GM12878 (cell line): ENCODE measurements at regions not wholly inside any gene's neighbourhood (a gene's known extent, or its start where the extent isn't known, plus 50 kb on each side); places are given as distances from the start of the nearest gene placed in this dataset.

Experiments used
- ATAC-seq: fragments of 200-7000 bp; cut with Tn5 transposase; 3 replicates; pipeline ENCODE4 v1.9.1; 2020; ENCODE audit warnings: mild to moderate bottlenecking, moderate library complexity
- BruUV-seq: library from RNA; stranded (reverse); fragments of 400-500 nt; replicated peaks from 2 replicates; lab custom pipeline; 2021; lab: Mats Ljungman, UMichigan
- CTCF ChIA-PET: fragments of 300-600 bp; sonication (Branson Sonifier 250); formaldehyde crosslinking; extraction: SDS; loops from one replicate; lab custom pipeline; 2021; ENCODE audit warnings: inconsistent platforms; lab: Yijun Ruan, JAX
- POLR2A ChIA-PET: fragments of 350-600 bp; formaldehyde crosslinking; extraction: SDS; loops from one replicate; lab custom pipeline; 2021; ENCODE audit warnings: inconsistent platforms; lab: Charles Lee
- RAD21 ChIA-PET: fragments of 300-600 bp; sonication (Branson Sonifier 250); formaldehyde crosslinking; loops from one replicate; lab custom pipeline; 2023; ENCODE audit warnings: antibody characterized with exemption; ENCODE audit not compliant: unreplicated experiment; lab: Charles Lee
- SMC1A ChIA-PET: fragments of 300-600 bp; sonication (Branson Sonifier 250); formaldehyde crosslinking; loops from one replicate; lab custom pipeline; 2023; ENCODE audit not compliant: unreplicated experiment, uncharacterized antibody; lab: Charles Lee
- DNase-seq: peaks from one replicate; pipeline ENCODE4 v3.0.0-alpha.2; 2011; ENCODE audit warnings: low read depth, low spot score
- FAIRE-seq: peaks from 3 replicates; lab custom pipeline; 2011; peaks lifted over from hg19 to GRCh38; lab: Jason Lieb, UNC
- H2AFZ ChIP-seq: 2 replicates; pipeline ENCODE4 v1.6.0; 2011; ENCODE audit warnings: low read depth, low read length, control low read depth; ENCODE audit not compliant: control insufficient read depth
- H3K27ac ChIP-seq: 2 replicates; pipeline ENCODE4 v1.5.1; 2011; ENCODE audit warnings: control low read depth; ENCODE audit not compliant: control insufficient read depth, insufficient read depth
- H3K27me3 ChIP-seq, 2 experiments: replicated peaks in 1 of 2; 2 replicates each; pipeline versions ENCODE4 v1.6.0 to v1.6.1; 2011; ENCODE audit warnings: low read length in 1 of 2; ENCODE audit not compliant: control insufficient read depth in 2 of 2, insufficient read depth in 2 of 2
- H3K36me3 ChIP-seq, 2 experiments: 2 replicates each; pipeline ENCODE4 v1.5.1; 2011; ENCODE audit warnings: low read length in 1 of 2; ENCODE audit not compliant: control insufficient read depth in 2 of 2, insufficient read depth in 2 of 2
- H3K4me1 ChIP-seq: 2 replicates; pipeline ENCODE4 v1.6.1; 2011; ENCODE audit warnings: mild to moderate bottlenecking, low read length, moderate library complexity, mixed read lengths; ENCODE audit not compliant: control insufficient read depth, insufficient read depth
- H3K4me2 ChIP-seq: 2 replicates; pipeline ENCODE4 v1.6.0; 2011; ENCODE audit warnings: control low read depth; ENCODE audit not compliant: control insufficient read depth, insufficient read depth
- H3K4me3 ChIP-seq: fragments of 200-600 bp; sonication (generic); 2 replicates; pipeline ENCODE4 v1.5.1; 2016
- H3K79me2 ChIP-seq: 2 replicates; pipeline ENCODE4 v1.6.0; 2011; ENCODE audit warnings: low read length; ENCODE audit not compliant: control insufficient read depth, insufficient read depth
- H3K9ac ChIP-seq: 2 replicates; pipeline ENCODE4 v1.8.0; 2011; ENCODE audit warnings: low read length, control low read depth, mixed read lengths; ENCODE audit not compliant: control insufficient read depth, insufficient read depth
- H3K9me3 ChIP-seq: replicated peaks from 3 replicates; pipeline ENCODE4 v1.5.1; 2011; ENCODE audit warnings: mild to moderate bottlenecking, low read length; ENCODE audit not compliant: control insufficient read depth, insufficient read depth
- H4K20me1 ChIP-seq: 2 replicates; pipeline ENCODE4 v1.6.0; 2011; ENCODE audit not compliant: control insufficient read depth, insufficient read depth
- CTCF ChIP-seq, 3 experiments: IDR thresholded peaks in 2 of 3; conservative IDR thresholded peaks in 1 of 3; 2 replicates each; pipeline ENCODE4 v1.5.1; 2011; ENCODE audit warnings: low read depth in 3 of 3, low read length in 3 of 3, mild to moderate bottlenecking in 3 of 3, control low read depth in 2 of 3, moderate library complexity in 2 of 3, inconsistent platforms in 1 of 3, mixed read lengths in 1 of 3; ENCODE audit not compliant: control insufficient read depth in 2 of 3, insufficient read depth in 1 of 3; ENCODE audit errors: extremely low read depth in 1 of 3
- E4F1 ChIP-seq: fragments of 450-650 bp; IDR thresholded peaks from 2 replicates; pipeline ENCODE4 v1.6.1; 2018; ENCODE audit warnings: borderline replicate concordance, mild to moderate bottlenecking; ENCODE audit not compliant: partially characterized antibody
- HDAC6 ChIP-seq: fragments of 200-600 bp; sonication (generic); IDR thresholded peaks from one replicate; pipeline ENCODE4 v1.8.0; 2017; ENCODE audit warnings: antibody characterized with exemption; ENCODE audit not compliant: unreplicated experiment
- IRF3 ChIP-seq: fragments of 450-650 bp; IDR thresholded peaks from 2 replicates; pipeline ENCODE4 v1.6.1; 2014; ENCODE audit warnings: mild to moderate bottlenecking
- NRF1 ChIP-seq: conservative IDR thresholded peaks from 2 replicates; pipeline ENCODE4 v1.6.1; 2011; ENCODE audit warnings: mild to moderate bottlenecking, low read depth, low read length, improper control_type of control experiment
- SIX5 ChIP-seq: IDR thresholded peaks from 2 replicates; pipeline ENCODE4 v1.6.1; 2011; ENCODE audit warnings: mild to moderate bottlenecking, low read depth, low read length, moderate library complexity; ENCODE audit not compliant: severe bottlenecking
- SKIL ChIP-seq: fragments of 450-650 bp; IDR thresholded peaks from 2 replicates; pipeline ENCODE4 v1.6.1; 2017; ENCODE audit warnings: mild to moderate bottlenecking, low read depth, inconsistent platforms; ENCODE audit not compliant: poor library complexity, severe bottlenecking
- SREBF1 ChIP-seq: IDR thresholded peaks from 2 replicates; pipeline ENCODE4 v1.6.1; 2012; ENCODE audit warnings: mild to moderate bottlenecking, low read length
- TARDBP ChIP-seq: IDR thresholded peaks from 2 replicates; pipeline ENCODE4 v1.6.1; 2016; ENCODE audit warnings: borderline replicate concordance
- TCF7 ChIP-seq: IDR thresholded peaks from 2 replicates; pipeline ENCODE4 v1.6.1; 2014; ENCODE audit warnings: antibody characterized with exemption, borderline replicate concordance
- YY1 ChIP-seq: IDR thresholded peaks from 2 replicates; pipeline ENCODE4 v1.6.1; 2011; ENCODE audit warnings: low read depth, mild to moderate bottlenecking, low read length
- ZBTB4 ChIP-seq: fragments of 450-650 bp; formaldehyde crosslinking; IDR thresholded peaks from 2 replicates; pipeline ENCODE4 v1.4.0; 2022; ENCODE audit warnings: mild to moderate bottlenecking, moderate library complexity
- WGBS: methylation state at CpG from one replicate; pipeline ENCODE4 v1.1.6; 2016; ENCODE audit warnings: low lambda C conversion rate; ENCODE audit not compliant: insufficient replicate concordance, insufficient coverage; ENCODE audit errors: missing lambda C conversion rate; 5-methylcytosine and 5-hydroxymethylcytosine counted together
- in situ Hi-C: fragments of 300-500 bp; cut with MboI; formaldehyde crosslinking; loops from 9 replicates; pipeline ENCODE4 v1.14.3; 2018; ENCODE audit warnings: mixed read lengths
- intact Hi-C: fragments of 100-400 bp; cut with micrococcal nuclease; formaldehyde crosslinking; loops from one replicate; pipeline ENCODE4 v1.14.2; 2022; ENCODE audit not compliant: unreplicated experiment

GRCh38 chr6:169146521-169146920, 107.1 kb downstream of the THBS2 start (continued):
- TF ChIP-seq E4F1 (no peak), SREBF1 (no peak), CTCF (IDR thresholded peaks at IDR 0.05 in 2 of 3, conservative IDR thresholded peaks at IDR 0.05 in 1 of 3; ENCODE audit: control insufficient read depth in 2 of 3, extremely low read depth in 1 of 3, insufficient read depth in 1 of 3, low read depth in 3 of 3, low read length in 3 of 3) (no peak), HDAC6 (no peak), TCF7 (no peak)

- no TSS peak for BruUV-seq
- FAIRE-seq (no peak), ATAC-seq (no peak), DNase-seq (no peak)
- intact Hi-C loops (no loop called here), in situ Hi-C loops (no loop called here)
- no peaks in the 10 kb centered on the region for H3K36me3 ChIP-seq
- no peaks in the 10 kb centered on the region; the same call in 2 of the 3 replicates for H3K9me3 ChIP-seq
- no peaks in the 10 kb centered on the region for H4K20me1 ChIP-seq
- no peak overlapping the region for H3K4me2 ChIP-seq
- no peak overlapping the region for H2AFZ ChIP-seq
- WGBS, result 59% methylated on average over 10 of the region's 10 CpGs
- ChIA-PET POLR2A (no interaction called here), CTCF (no interaction called here), SMC1A (no interaction called here), RAD21 (no interaction called here)
- H3K27me3 ChIP-seq, result no peaks in the 10 kb centered on the region
- no peak overlapping the region for H3K27ac ChIP-seq
- H3K79me2 ChIP-seq, result no peaks in the 10 kb centered on the region
- H3K9ac ChIP-seq, result no peak overlapping the region
- H3K4me3 ChIP-seq, result no peak overlapping the region
- H3K4me1 ChIP-seq, result no peaks in the 10 kb centered on the region
- TF ChIP-seq NRF1, result no peak
- TF ChIP-seq TARDBP, result no peak
- TF ChIP-seq SIX5, result no peak
- TF ChIP-seq IRF3, result no peak
- no peak for TF ChIP-seq SKIL
- TF ChIP-seq ZBTB4 (CRISPR knock-in tag), result no peak
- TF ChIP-seq YY1, result no peak
Observed at GRCh38 chr6:169145991-169146501, 107.6 kb downstream of the THBS2 start.
